ENCODE measurements at regions not wholly inside any gene's neighbourhood (a gene's known extent, or its start where the extent isn't known, plus 50 kb on each side); places are given as distances from the start of the nearest gene placed in this dataset.

DNA sequence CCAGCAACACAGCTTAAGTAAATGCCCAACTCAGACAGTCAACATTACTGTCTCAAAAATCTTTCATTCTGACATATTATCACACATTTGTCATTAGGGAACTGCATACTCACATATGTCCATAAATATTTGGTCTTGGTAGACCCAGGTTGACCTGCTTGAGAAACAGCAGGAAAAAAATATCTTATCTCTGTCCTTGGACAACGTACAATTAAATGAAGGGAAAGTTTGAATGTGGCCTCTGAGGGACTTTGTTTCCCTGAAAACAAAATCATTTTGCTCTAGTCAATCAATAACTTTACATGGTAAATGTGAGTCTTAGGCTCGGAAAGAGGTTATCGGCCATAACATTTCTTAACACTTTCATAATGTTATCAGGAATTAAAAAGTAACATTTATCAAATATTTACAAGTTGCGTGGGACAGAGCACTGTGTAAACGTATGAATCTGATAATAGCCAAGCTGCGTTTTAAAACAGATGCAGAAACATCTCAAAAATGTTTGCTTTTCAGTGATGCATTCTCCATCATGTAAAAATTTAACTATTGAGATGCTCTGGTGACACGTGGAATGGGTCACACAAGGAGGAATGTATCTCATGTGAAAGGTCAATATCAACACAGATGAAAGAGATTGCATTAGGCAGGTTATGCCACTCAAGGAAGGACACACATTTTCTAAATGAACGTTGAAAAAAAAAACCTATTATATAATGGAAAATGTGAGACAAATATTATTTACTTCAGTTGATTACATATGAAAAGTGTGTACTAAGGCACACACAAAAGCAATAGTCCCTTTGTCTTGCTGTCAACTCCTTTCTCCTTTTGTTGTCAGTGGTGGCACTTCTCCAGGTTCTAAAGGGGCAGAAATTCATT is 304.4 kb downstream of the WDR72 start:
- WGBS (ENCODE audit: low lambda C conversion rate, missing lambda C conversion rate): 49% methylated on average over 8 of the region's 8 CpGs
- Histone ChIP-seq H3K79me2 (no peaks in the 10 kb centered on the region), H3K36me3 (replicated peaks; ENCODE audit: insufficient read depth, low read depth) (no peaks in the 10 kb centered on the region), H3K27ac (peak overlapping the region; percentile 40), H4K20me1 (ENCODE audit: insufficient read depth, poor library complexity, severe bottlenecking) (no peaks in the 10 kb centered on the region), H3K4me2 (peak overlapping the region; percentile 21), H3K27me3 (no peaks in the 10 kb centered on the region), H3K4me3 (no peak overlapping the region), H2AFZ (no peak overlapping the region), H3K9me2 (replicated peaks; ENCODE audit: insufficient read depth) (no peaks in the 10 kb centered on the region), H3K4me1 (ENCODE audit: insufficient read depth) (peaks cover 15% of the 10 kb centered on the region), H3K9me3 (ENCODE audit: low read depth) (no peaks in the 10 kb centered on the region)
- DNase-seq (ENCODE audit: low spot score): peak; percentile 15
- no peak for TF ChIP-seq EZH2phosphoT487 (IDR thresholded peaks at IDR 0.05; ENCODE audit: low read depth, severe bottlenecking, unreplicated experiment)
- no peak for TF ChIP-seq CTCF (IDR thresholded peaks at IDR 0.05; ENCODE audit: poor library complexity)
- no peak for TF ChIP-seq EZH2 (IDR thresholded peaks at IDR 0.05; ENCODE audit: borderline replicate concordance)

GRCh38 chr15:53454535-53454842 is 305.0 kb downstream of the WDR72 start:
- 70% methylated on average over 5 of the region's 5 CpGs for WGBS (ENCODE audit: low lambda C conversion rate, missing lambda C conversion rate)
- Histone ChIP-seq H3K4me1 (ENCODE audit: insufficient read depth) (peaks cover 15% of the 10 kb centered on the region), H2AFZ (no peak overlapping the region), H3K79me2 (no peaks in the 10 kb centered on the region), H3K4me2 (peak overlapping the region; percentile 21), H4K20me1 (ENCODE audit: insufficient read depth, poor library complexity, severe bottlenecking) (no peaks in the 10 kb centered on the region), H3K9me2 (replicated peaks; ENCODE audit: insufficient read depth) (no peaks in the 10 kb centered on the region), H3K36me3 (replicated peaks; ENCODE audit: insufficient read depth, low read depth) (no peaks in the 10 kb centered on the region), H3K27me3 (no peaks in the 10 kb centered on the region), H3K27ac (peak overlapping the region; percentile 40), H3K9me3 (ENCODE audit: low read depth) (no peaks in the 10 kb centered on the region), H3K4me3 (no peak overlapping the region)
- DNase-seq (ENCODE audit: low spot score): peak; percentile 8
- no peak for TF ChIP-seq EZH2 (IDR thresholded peaks at IDR 0.05; ENCODE audit: borderline replicate concordance)
- TF ChIP-seq CTCF (IDR thresholded peaks at IDR 0.05; ENCODE audit: poor library complexity): no peak
- no peak for TF ChIP-seq EZH2phosphoT487 (IDR thresholded peaks at IDR 0.05; ENCODE audit: low read depth, severe bottlenecking, unreplicated experiment)

DNA sequence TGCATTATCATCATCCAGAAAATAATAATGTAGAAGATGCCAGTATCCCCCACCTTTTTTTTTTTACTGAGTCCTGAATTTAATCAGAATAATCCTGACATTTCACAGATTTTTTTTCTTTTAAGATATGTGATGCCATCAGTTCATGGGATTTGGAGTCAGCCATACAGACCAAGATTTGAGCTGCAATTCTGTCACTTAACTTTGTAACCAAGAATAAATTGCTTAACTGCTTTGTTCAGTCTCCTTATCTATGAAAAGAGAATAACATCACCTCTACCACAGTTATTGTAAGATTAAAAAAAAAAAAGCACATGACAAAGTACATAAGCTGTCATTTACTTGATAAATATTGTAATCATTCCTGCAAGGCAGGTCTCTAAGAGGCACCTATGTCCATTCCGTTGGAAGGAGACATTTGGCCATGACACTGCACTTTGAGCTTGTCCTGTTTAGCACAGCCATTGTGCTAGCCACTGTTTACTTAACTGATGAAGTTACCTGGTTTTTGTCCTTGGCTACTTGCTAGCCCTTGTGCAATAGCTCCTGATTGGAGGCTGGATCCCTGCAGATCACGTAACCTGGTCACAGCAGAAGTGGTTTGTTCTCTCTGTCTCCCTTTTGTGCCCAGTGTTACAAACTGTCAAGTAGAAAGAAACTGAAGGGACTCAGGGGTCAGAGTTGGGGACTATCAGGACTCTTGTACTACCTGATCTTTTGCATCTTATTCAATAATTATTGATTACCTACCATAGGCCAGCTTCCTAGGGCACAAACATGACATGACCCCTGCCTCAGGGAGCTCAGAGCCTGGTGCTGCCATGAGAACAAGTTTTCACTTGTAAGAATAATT is 306.0 kb downstream of the WDR72 start:
- no peaks in the 10 kb centered on the region for H3K79me2 ChIP-seq
- no peaks in the 10 kb centered on the region for H3K9me3 ChIP-seq (ENCODE audit: low read depth)
- H3K4me2 ChIP-seq: peak overlapping the region; percentile 21
- H3K4me1 ChIP-seq (ENCODE audit: insufficient read depth): peaks cover 15% of the 10 kb centered on the region
- H3K27me3 ChIP-seq: no peaks in the 10 kb centered on the region
- H3K9me2 ChIP-seq (replicated peaks; ENCODE audit: insufficient read depth): no peaks in the 10 kb centered on the region
- DNase-seq (ENCODE audit: low spot score): peak; percentile 74
- 55% methylated on average over 2 of the region's 2 CpGs for WGBS (ENCODE audit: low lambda C conversion rate, missing lambda C conversion rate)
- no peak overlapping the region for H2AFZ ChIP-seq
- H4K20me1 ChIP-seq (ENCODE audit: insufficient read depth, poor library complexity, severe bottlenecking): no peaks in the 10 kb centered on the region
- no peak overlapping the region for H3K4me3 ChIP-seq
- TF ChIP-seq EZH2 (IDR thresholded peaks at IDR 0.05; ENCODE audit: borderline replicate concordance): no peak
- TF ChIP-seq EZH2phosphoT487 (IDR thresholded peaks at IDR 0.05; ENCODE audit: low read depth, severe bottlenecking, unreplicated experiment): no peak
- TF ChIP-seq CTCF (IDR thresholded peaks at IDR 0.05; ENCODE audit: poor library complexity): no peak
- H3K27ac ChIP-seq: peak overlapping the region; percentile 60
- no peaks in the 10 kb centered on the region for H3K36me3 ChIP-seq (replicated peaks; ENCODE audit: insufficient read depth, low read depth)
